ENCODE measurements at regions not wholly inside any gene's neighbourhood (a gene's known extent, or its start where the extent isn't known, plus 50 kb on each side); places are given as distances from the start of the nearest gene placed in this dataset.

DNA sequence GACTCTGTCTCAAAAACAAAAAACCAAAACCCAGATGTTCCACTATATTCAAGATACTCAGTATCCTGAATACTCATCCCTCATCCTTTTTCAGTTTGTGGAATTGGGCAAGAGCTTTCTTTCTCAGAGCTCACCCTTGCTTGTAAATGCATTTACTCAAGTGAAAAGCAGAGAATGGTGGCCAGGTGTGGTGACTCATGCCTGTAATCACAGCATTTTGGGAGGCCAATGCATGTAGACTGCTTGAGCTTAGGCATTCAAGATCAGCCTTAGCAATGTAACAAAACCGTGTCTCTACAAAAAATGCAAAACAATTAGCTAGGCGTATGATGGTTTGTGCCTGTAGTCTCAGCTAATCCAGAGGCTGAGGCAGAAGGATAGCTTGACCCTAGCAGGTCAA, 553.2 kb upstream of the AMELY start:
- Histone ChIP-seq H3K9me3 (no peaks in the 10 kb centered on the region), H3K27me3 (no peaks in the 10 kb centered on the region), H3K27ac (no peak overlapping the region), H3K4me3 (replicated peaks in 1 of 3) (no peak overlapping the region), H3K4me1 (no peaks in the 10 kb centered on the region), H3K36me3 (no peaks in the 10 kb centered on the region)
- DNase-seq: no peak
- WGBS, 2 donors: 77 to 100% methylated on average over 1 to 2 of the region's 2 CpGs
- intact Hi-C loops (cut with DNase I): no loop called here
- TF ChIP-seq POLR2A (IDR thresholded peaks at IDR 0.05) (no peak), CTCF (IDR thresholded peaks at IDR 0.05) (no peak)

GRCh38 chrY:7463711-7464110, 552.2 kb upstream of the AMELY start:
- intact Hi-C loops (cut with DNase I): no loop called here
- H3K4me3 ChIP-seq (replicated peaks in 1 of 3): no peak overlapping the region
- 93 to 96% methylated on average over 2 of the region's 2 CpGs for WGBS, 2 donors
- H3K9me3 ChIP-seq: no peaks in the 10 kb centered on the region
- no peaks in the 10 kb centered on the region for H3K27me3 ChIP-seq
- no peaks in the 10 kb centered on the region for H3K36me3 ChIP-seq
- H3K27ac ChIP-seq: no peak overlapping the region
- TF ChIP-seq CTCF (IDR thresholded peaks at IDR 0.05) (no peak), POLR2A (IDR thresholded peaks at IDR 0.05) (no peak)
- no peak for DNase-seq
- H3K4me1 ChIP-seq: no peaks in the 10 kb centered on the region

DNA sequence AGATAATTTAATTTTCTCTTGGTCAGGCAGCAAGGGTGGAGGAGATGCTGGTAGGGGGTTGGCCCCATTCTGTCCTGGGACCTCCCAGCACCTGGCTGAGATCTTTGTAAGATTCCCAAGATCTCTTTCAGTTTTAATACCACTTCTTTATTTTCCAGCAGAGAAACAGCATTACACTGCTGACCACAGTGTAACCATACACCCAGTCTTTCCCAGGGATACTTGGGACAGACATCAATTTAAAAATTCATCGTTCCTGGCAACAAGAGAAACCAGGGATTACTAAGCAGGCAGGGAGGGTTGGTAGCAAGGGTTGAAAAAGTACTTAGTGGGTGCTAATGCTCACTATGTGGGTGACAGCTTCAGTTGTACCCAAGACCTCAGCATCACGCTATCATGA, 551.6 kb upstream of the AMELY start:
- no peaks in the 10 kb centered on the region for H3K4me1 ChIP-seq
- H3K9me3 ChIP-seq: no peaks in the 10 kb centered on the region
- no peaks in the 10 kb centered on the region for H3K27me3 ChIP-seq
- TF ChIP-seq CTCF (IDR thresholded peaks at IDR 0.05): no peak
- TF ChIP-seq POLR2A (IDR thresholded peaks at IDR 0.05): no peak
- 82 to 89% methylated on average over 2 of the region's 2 CpGs for WGBS, 2 donors
- no peak for DNase-seq
- no peak overlapping the region for H3K4me3 ChIP-seq (replicated peaks in 1 of 3)
- H3K36me3 ChIP-seq: no peaks in the 10 kb centered on the region
- intact Hi-C loops (cut with DNase I): no loop called here
- H3K27ac ChIP-seq: no peak overlapping the region

GRCh38 chrY:7462657-7463056, 551.1 kb upstream of the AMELY start:
- Histone ChIP-seq H3K4me3 (replicated peaks in 1 of 3) (no peak overlapping the region), H3K27me3 (no peaks in the 10 kb centered on the region), H3K4me1 (no peaks in the 10 kb centered on the region), H3K9me3 (no peaks in the 10 kb centered on the region), H3K27ac (no peak overlapping the region), H3K36me3 (no peaks in the 10 kb centered on the region)
- no peak for DNase-seq
- WGBS, 2 donors: 21 to 25% methylated on average over 2 of the region's 2 CpGs
- intact Hi-C loops (cut with DNase I): no loop called here
- TF ChIP-seq POLR2A (IDR thresholded peaks at IDR 0.05): no peak

DNA sequence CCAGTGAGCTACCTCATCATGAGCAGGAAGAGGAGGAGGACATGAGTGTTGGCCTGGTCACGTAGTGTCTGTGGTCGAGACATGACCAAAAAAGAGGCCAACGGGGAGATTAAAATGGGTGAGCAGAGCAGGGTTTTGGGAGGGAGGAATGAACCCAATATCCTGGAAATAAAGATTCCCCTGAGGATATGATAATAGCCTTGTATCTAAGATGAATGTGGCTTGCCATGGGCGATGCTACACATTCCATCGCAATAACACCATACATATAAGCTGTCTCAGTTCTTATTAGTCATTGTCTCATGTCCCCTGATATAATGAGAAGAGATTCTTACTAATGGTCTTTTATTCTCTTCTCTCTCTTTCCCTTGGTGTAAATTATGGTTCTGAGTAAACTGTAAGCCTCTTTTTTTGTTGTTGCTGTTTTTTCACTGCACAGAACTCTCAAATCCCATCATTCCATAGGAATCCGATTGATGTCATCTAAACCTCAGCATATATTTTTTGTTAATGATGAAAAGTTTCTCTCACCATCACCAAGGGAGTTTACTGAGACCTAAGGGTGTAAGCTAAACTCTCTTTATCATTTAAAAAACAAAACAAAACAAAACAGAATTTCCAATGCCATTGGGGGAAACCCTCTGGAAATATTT, 550.4 kb upstream of the AMELY start:
- Histone ChIP-seq H3K4me3 (replicated peaks in 1 of 3) (no peak overlapping the region), H3K9me3 (no peaks in the 10 kb centered on the region), H3K27me3 (no peaks in the 10 kb centered on the region), H3K36me3 (no peaks in the 10 kb centered on the region), H3K27ac (no peak overlapping the region), H3K4me1 (no peaks in the 10 kb centered on the region)
- TF ChIP-seq CTCF (IDR thresholded peaks at IDR 0.05) (no peak), POLR2A (IDR thresholded peaks at IDR 0.05) (no peak)
- no peak for DNase-seq
- WGBS, 2 donors: 92% methylated on average over 6 of the region's 6 CpGs
- intact Hi-C loops (cut with DNase I): no loop called here

DNA sequence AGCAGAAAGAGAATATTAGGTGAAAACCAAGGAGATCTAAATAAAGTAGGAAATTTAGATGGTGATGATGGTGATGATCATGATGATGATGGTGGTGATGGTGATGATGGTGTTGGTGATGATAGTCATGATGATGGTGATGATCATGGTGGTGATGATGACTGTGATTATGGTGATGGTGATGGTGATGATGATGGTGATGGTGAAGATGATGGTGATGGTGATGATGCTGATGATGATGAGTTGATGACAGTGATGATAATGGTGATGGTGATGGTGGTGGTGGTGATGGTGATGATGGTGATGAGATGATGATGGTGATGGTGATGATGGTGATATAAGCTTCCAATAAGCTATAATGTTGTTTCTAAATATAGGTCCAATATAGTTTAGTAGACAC, 548.2 kb upstream of the AMELY start:
- Histone ChIP-seq H3K4me3 (replicated peaks in 1 of 3) (no peak overlapping the region), H3K27ac (no peak overlapping the region), H3K36me3 (no peaks in the 10 kb centered on the region), H3K9me3 (no peaks in the 10 kb centered on the region), H3K27me3 (no peaks in the 10 kb centered on the region), H3K4me1 (no peaks in the 10 kb centered on the region)
- intact Hi-C loops (cut with DNase I): no loop called here
- TF ChIP-seq CTCF (IDR thresholded peaks at IDR 0.05): no peak
- no peak for TF ChIP-seq POLR2A (IDR thresholded peaks at IDR 0.05)
- no peak for DNase-seq
